HUDEP-2 (cell line): ENCODE measurements at regions not wholly inside any gene's neighbourhood (a gene's known extent, or its start where the extent isn't known, plus 50 kb on each side); places are given as distances from the start of the nearest gene placed in this dataset.
"Not testable (repeated sequence)": the region's sequence is repeated elsewhere in the genome, so short reads cannot be mapped to it uniquely, and the experiment has no call there.

Source experiments
- DNase-seq, 76 experiments: peaks; one replicate each; lab custom pipeline; 2025; ENCODE audit not compliant: unreplicated experiment in 76 of 76; lab: John Stamatoyannopoulos, UW

GRCh38 chr10:57098146-57098545 is 737.1 kb upstream of the ZWINT start:
- no peak for DNase-seq

GRCh38 chr10:57096044-57096443 is 735.0 kb upstream of the ZWINT start:
- DNase-seq, result no peak

GRCh38 chr10:57094965-57095364 is 733.9 kb upstream of the ZWINT start:
- DNase-seq, result no peak

- DNase-seq, result no peak
These were observed 733.0 kb upstream of the ZWINT start for GRCh38 chr10:57094083-57094482.

- DNase-seq, result no peak
These were observed 692.5 kb upstream of the ZWINT start for GRCh38 chr10:57053530-57053929.

GRCh38 chr10:57049096-57049495 is 688.0 kb upstream of the ZWINT start:
- DNase-seq, result no peak

- no peak for DNase-seq
These were observed 677.5 kb upstream of the ZWINT start for GRCh38 chr10:57038531-57038930.

- DNase-seq, result no peak
These were observed 674.3 kb upstream of the ZWINT start for GRCh38 chr10:57035310-57035709.

- DNase-seq, result not testable (repeated sequence)
These were observed 671.2 kb upstream of the ZWINT start for GRCh38 chr10:57032301-57032700.

- no peak for DNase-seq
These were observed 670.3 kb upstream of the ZWINT start for GRCh38 chr10:57031346-57031745.

GRCh38 chr10:57026307-57026706 is 665.2 kb upstream of the ZWINT start:
- no peak for DNase-seq

GRCh38 chr10:57023626-57024025 is 662.6 kb upstream of the ZWINT start:
- no peak for DNase-seq

- DNase-seq, result no peak
These were observed 657.4 kb upstream of the ZWINT start for GRCh38 chr10:57018452-57018851.

- no peak for DNase-seq
These were observed 656.4 kb upstream of the ZWINT start for GRCh38 chr10:57017356-57018037.

GRCh38 chr10:57015595-57016318 is 654.7 kb upstream of the ZWINT start:
- DNase-seq, result no peak

GRCh38 chr10:57015187-57015586 is 654.1 kb upstream of the ZWINT start:
- DNase-seq, result no peak

GRCh38 chr10:57014758-57015157 is 653.7 kb upstream of the ZWINT start:
- DNase-seq, result no peak

- no peak for DNase-seq
These were observed 647.1 kb upstream of the ZWINT start for GRCh38 chr10:57008189-57008588.

- DNase-seq, result no peak
These were observed 630.6 kb upstream of the ZWINT start for GRCh38 chr10:56991591-56992069.

GRCh38 chr10:56975513-56975912 is 614.5 kb upstream of the ZWINT start:
- DNase-seq, result no peak

GRCh38 chr10:56973766-56974165 is 612.7 kb upstream of the ZWINT start:
- no peak for DNase-seq

- DNase-seq, result no peak
These were observed 582.2 kb upstream of the ZWINT start for GRCh38 chr10:56943221-56943755.
